ENCODE measurements at regions not wholly inside any gene's neighbourhood (a gene's known extent, or its start where the extent isn't known, plus 50 kb on each side); places are given as distances from the start of the nearest gene placed in this dataset.

DNA sequence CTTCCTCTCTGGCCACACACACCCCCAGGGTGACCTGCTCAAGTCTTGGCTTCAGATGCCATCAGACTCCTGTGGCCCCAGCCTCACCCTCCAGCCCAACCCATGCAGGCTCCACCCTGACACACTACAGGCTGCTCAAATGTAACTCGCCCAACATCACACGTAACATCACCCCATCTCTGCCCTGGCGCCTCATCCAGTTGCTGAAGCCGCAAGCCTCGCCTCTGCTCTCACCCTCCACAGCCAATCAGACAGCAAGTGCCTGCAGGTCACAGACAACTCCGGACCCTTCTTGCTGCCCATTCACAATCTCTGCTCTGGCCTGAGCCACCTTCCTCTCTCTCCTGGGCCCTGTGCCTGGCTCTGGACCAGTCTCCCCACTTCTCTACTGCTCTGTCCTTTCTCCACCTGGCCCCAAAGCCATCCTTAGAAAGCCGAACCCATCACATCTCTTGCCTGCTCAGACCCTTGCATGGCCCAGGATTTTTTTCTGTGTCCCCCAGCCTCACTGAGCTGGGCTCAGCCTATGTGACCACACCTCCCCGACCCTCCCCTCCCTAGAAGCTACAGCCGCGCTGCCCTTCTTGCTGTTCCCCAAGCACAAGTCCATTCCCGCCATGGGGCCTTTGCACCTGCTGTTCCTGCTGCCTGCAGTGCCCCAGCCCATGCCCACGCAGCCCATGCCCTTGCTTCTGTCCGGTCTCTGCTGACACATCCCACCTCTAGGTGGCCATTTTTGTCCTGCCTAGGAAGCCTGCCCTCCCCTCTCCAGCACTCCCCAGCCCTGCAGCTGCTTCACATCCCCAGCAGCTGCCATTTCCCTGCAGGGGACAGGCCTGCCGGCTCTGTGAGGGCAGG lies 333.9 kb downstream of the CTTN start:
- ATAC-seq (ENCODE audit: low read depth) (no peak), DNase-seq (ENCODE audit: low spot score) (no peak)
- H3K4me3 ChIP-seq (ENCODE audit: severe bottlenecking): no peak overlapping the region
- H3K4me1 ChIP-seq (ENCODE audit: insufficient read depth, poor library complexity, severe bottlenecking): no peaks in the 10 kb centered on the region
- H3K9me3 ChIP-seq (ENCODE audit: severe bottlenecking): no peaks in the 10 kb centered on the region
- TF ChIP-seq CTCF (IDR thresholded peaks at IDR 0.05; ENCODE audit: poor library complexity, severe bottlenecking): no peak
- H3K27me3 ChIP-seq (ENCODE audit: insufficient read depth, poor library complexity, severe bottlenecking): no peaks in the 10 kb centered on the region
- no peaks in the 10 kb centered on the region for H3K36me3 ChIP-seq (ENCODE audit: low read depth)
- no peak overlapping the region for H3K27ac ChIP-seq (ENCODE audit: poor library complexity, severe bottlenecking)

DNA sequence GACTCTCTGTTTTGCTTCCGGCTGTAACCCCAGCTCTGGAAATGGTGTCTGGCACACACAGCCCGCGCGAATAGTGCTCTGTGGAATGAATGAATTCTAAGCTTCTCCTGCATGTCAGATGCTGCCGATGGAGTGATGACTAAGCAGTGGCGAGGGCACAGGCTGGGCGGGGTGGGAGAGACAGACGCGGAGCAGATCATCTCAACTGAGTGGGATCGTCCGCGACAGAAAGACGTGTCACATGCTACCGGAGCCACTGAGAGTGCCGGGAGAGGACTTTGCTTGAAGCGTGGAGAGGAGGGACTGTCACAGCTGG lies 334.5 kb downstream of the CTTN start:
- no peak for TF ChIP-seq CTCF (IDR thresholded peaks at IDR 0.05; ENCODE audit: poor library complexity, severe bottlenecking)
- Histone ChIP-seq H3K4me3 (ENCODE audit: severe bottlenecking) (no peak overlapping the region), H3K27ac (ENCODE audit: poor library complexity, severe bottlenecking) (no peak overlapping the region), H3K36me3 (ENCODE audit: low read depth) (no peaks in the 10 kb centered on the region), H3K9me3 (ENCODE audit: severe bottlenecking) (no peaks in the 10 kb centered on the region), H3K27me3 (ENCODE audit: insufficient read depth, poor library complexity, severe bottlenecking) (no peaks in the 10 kb centered on the region), H3K4me1 (ENCODE audit: insufficient read depth, poor library complexity, severe bottlenecking) (no peaks in the 10 kb centered on the region)
- ATAC-seq (ENCODE audit: low read depth) (no peak), DNase-seq (ENCODE audit: low spot score) (no peak)

DNA sequence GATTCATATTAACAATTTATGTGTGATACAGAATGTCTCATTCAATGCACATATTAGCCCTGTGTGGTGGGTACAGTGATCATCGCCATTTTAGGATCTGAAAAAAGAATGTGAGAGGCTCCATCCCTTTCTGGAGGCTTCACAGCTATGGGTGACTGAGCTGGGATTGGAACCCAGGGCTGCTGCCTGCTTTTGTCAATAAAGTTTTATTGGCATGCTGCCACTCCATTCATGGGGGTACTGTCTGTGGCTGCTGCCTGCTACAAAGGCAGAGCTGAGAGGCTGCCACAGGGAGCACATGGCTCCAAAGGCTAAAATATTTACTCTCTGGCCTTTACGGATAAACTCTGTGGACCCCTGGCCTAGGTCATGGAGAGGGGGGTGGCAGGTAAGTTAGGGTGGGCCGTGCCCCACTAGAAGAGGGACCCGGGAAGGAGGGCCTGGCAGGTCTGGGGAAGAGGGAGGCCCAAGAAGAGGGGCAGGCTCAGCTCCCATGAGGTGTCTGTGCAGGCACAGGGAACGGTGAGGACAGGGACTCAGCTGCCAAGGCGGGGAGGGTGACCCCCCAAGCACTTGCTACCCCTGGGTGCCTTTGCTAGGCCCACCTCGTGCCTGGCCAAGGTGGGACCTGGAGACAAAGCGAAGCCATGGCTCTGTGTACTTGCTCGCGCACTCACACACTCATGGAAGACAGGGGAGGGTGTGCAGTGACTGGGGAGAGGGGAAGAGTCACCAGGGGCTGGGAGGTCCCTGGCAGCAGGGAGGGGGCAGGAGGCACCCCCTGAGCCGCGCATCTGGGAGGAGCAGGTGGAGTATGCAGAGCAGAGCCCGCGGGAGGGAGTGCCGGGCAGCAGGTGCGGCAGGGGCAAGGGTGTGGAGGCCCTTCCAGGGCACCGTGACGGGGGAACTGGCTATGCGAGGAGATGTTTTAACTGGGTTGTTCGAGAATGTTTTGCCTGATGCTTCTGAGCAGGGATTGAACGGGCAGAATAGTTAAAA lies 335.3 kb downstream of the CTTN start:
- Histone ChIP-seq H3K9me3 (ENCODE audit: severe bottlenecking) (no peaks in the 10 kb centered on the region), H3K4me1 (ENCODE audit: insufficient read depth, poor library complexity, severe bottlenecking) (no peaks in the 10 kb centered on the region), H3K36me3 (ENCODE audit: low read depth) (no peaks in the 10 kb centered on the region), H3K27me3 (ENCODE audit: insufficient read depth, poor library complexity, severe bottlenecking) (no peaks in the 10 kb centered on the region), H3K27ac (ENCODE audit: poor library complexity, severe bottlenecking) (no peak overlapping the region), H3K4me3 (ENCODE audit: severe bottlenecking) (no peak overlapping the region)
- DNase-seq (ENCODE audit: low spot score) (no peak), ATAC-seq (ENCODE audit: low read depth) (no peak)
- TF ChIP-seq CTCF (IDR thresholded peaks at IDR 0.05; ENCODE audit: poor library complexity, severe bottlenecking): no peak

DNA sequence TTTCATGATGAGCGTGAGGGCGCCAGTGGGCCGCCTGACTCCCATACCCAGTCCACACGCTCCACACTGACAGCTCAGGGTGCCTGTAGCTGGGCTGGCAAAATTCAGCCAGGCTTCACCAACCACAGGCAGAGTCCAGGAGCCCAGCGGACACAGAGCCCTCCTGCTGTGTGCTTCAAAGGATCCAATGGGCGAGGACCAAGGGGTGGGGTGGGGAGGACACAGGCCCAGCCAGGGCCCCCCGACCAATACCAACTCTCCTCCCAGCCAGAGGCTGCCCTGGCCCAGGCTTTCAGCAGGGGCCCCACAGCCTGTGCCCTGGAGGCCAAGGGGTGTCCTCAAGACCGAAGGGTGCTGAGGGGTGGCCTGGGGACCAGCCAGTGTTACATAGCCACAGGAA lies 336.1 kb downstream of the CTTN start:
- DNase-seq (ENCODE audit: low spot score) (no peak), ATAC-seq (ENCODE audit: low read depth) (no peak)
- Histone ChIP-seq H3K27me3 (ENCODE audit: insufficient read depth, poor library complexity, severe bottlenecking) (no peaks in the 10 kb centered on the region), H3K4me3 (ENCODE audit: severe bottlenecking) (no peak overlapping the region), H3K27ac (ENCODE audit: poor library complexity, severe bottlenecking) (no peak overlapping the region), H3K4me1 (ENCODE audit: insufficient read depth, poor library complexity, severe bottlenecking) (no peaks in the 10 kb centered on the region), H3K36me3 (ENCODE audit: low read depth) (no peaks in the 10 kb centered on the region), H3K9me3 (ENCODE audit: severe bottlenecking) (no peaks in the 10 kb centered on the region)
- no peak for TF ChIP-seq CTCF (IDR thresholded peaks at IDR 0.05; ENCODE audit: poor library complexity, severe bottlenecking)

Measured in RWPE2 (cell line).